ENCODE measurements at regions not wholly inside any gene's neighbourhood (a gene's known extent, or its start where the extent isn't known, plus 50 kb on each side); places are given as distances from the start of the nearest gene placed in this dataset.

GRCh38 chr6:48986105-48986504, 476.9 kb downstream of the MMUT start:
- Histone ChIP-seq H3K9me3 (ENCODE audit: control insufficient read depth, low read depth, low read length) (no peaks in the 10 kb centered on the region), H2BK12ac (ENCODE audit: insufficient read length, low read depth, low read length) (no peak overlapping the region), H3K79me1 (ENCODE audit: insufficient read depth, low read depth, low read length, poor library complexity, severe bottlenecking) (no peaks in the 10 kb centered on the region), H4K91ac (ENCODE audit: insufficient read length, low read depth, low read length) (no peak overlapping the region), H2BK120ac (ENCODE audit: low read depth, low read length, poor library complexity, severe bottlenecking) (no peak overlapping the region), H3K4ac (ENCODE audit: low read depth, low read length) (no peak overlapping the region), H3K23ac (ENCODE audit: insufficient read length, low read depth, low read length) (no peak overlapping the region), H3K4me2 (ENCODE audit: insufficient read depth, insufficient read length, low read length) (no peak overlapping the region), H3K18ac (ENCODE audit: insufficient read length, low read depth, low read length) (no peak overlapping the region), H3K9ac (ENCODE audit: extremely low read depth, insufficient read length, low read length) (no peak overlapping the region), H2BK15ac (ENCODE audit: low read depth, low read length) (no peak overlapping the region), H3K79me2 (ENCODE audit: insufficient read depth, low read length) (no peaks in the 10 kb centered on the region), H3K4me1 (ENCODE audit: insufficient read depth, low read length) (no peaks in the 10 kb centered on the region), H4K8ac (replicated peaks; ENCODE audit: insufficient read length, low read depth, low read length) (no peak overlapping the region), H3K27ac (ENCODE audit: insufficient read length, low read depth, low read length) (no peak overlapping the region), H4K20me1 (ENCODE audit: control insufficient read depth, insufficient read depth, insufficient read length) (no peaks in the 10 kb centered on the region), H2AK5ac (ENCODE audit: insufficient read length, low read length) (no peak overlapping the region), H3K14ac (ENCODE audit: insufficient read depth, low read length) (no peak overlapping the region), H4K5ac (ENCODE audit: insufficient read length, low read depth, low read length) (no peak overlapping the region), H3T11ph (ENCODE audit: low read length) (no peak overlapping the region), H3K56ac (ENCODE audit: insufficient read length, low read depth, low read length) (no peak overlapping the region), H2AFZ (ENCODE audit: low read length) (no peak overlapping the region), H3K27me3 (ENCODE audit: insufficient read depth, low read length) (no peaks in the 10 kb centered on the region), H2BK20ac (ENCODE audit: low read depth, low read length, poor library complexity, severe bottlenecking) (no peak overlapping the region), H2BK5ac (ENCODE audit: insufficient read length, low read length) (no peak overlapping the region), H3K23me2 (ENCODE audit: insufficient read length, low read depth, low read length, poor library complexity, severe bottlenecking) (no peaks in the 10 kb centered on the region)
- no peak overlapping the region for H3K4me3 Mint-ChIP-seq
- peaks cover 6 to 10% of the 10 kb centered on the region in 2 experiments; a peak in 4 of 5 replicates for H3K9me3 Mint-ChIP-seq
- no peak for TF ChIP-seq CTCF (conservative IDR thresholded peaks at IDR 0.05)
- H3K27me3 Mint-ChIP-seq (ENCODE audit: low read depth) = no peaks in the 10 kb centered on the region
- H3K36me3 Mint-ChIP-seq (ENCODE audit: insufficient read depth in 1 of 3, low read depth in 3 of 3) = peaks cover 2 to 5% (median 3%) of the 10 kb centered on the region in 3 experiments; a peak in 4 of 7 replicates
- WGBS (ENCODE audit: extremely low coverage, insufficient read length, low lambda C conversion rate) = no CpG with 5 or more reads among the region's 2 CpGs
- H3K4me1 Mint-ChIP-seq = no peaks in the 10 kb centered on the region
- no peak overlapping the region for H3K27ac Mint-ChIP-seq
- no peak for DNase-seq

Data from H9 (cell line).